ENCODE measurements at regions not wholly inside any gene's neighbourhood (a gene's known extent, or its start where the extent isn't known, plus 50 kb on each side); places are given as distances from the start of the nearest gene placed in this dataset.

DNA sequence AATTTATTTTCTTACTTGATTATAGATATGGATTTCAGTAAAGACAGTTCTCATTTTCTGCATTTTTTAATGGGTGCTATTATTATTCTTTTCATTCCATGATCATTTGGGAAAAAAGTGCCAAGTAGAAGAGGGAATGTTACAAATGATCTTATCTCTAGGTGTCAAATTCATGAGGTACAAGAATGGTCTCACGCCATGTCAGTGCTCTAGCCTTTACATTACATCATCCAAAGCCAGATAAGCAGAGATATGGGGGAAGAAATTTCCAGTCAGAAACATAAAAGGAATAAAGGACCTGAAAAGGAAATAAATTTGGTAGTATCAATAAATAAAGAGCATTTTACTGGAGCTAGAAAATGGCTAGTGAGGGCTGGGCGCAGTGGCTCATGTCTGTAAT, 1544.2 kb upstream of the CDH6 start:
- no peak for TF ChIP-seq EP300 (IDR thresholded peaks at IDR 0.05; ENCODE audit: low read depth)
- TF ChIP-seq POLR2AphosphoS5 (IDR thresholded peaks at IDR 0.05) = no peak
